Esophagus squamous epithelium (tissue), 4 donors: ENCODE measurements at regions not wholly inside any gene's neighbourhood (a gene's known extent, or its start where the extent isn't known, plus 50 kb on each side); places are given as distances from the start of the nearest gene placed in this dataset.

Source experiments
- POLR2A ChIP-seq, 4 donors: fragments of 450-650 bp; IDR thresholded peaks; one replicate each; pipeline ENCODE4 v1.6.1; 2017; ENCODE audit warnings: antibody characterized with exemption in 4 of 4, mild to moderate bottlenecking in 4 of 4, moderate library complexity in 3 of 4
- TF ChIP-seq, protein P1 (sequence below), 6 experiments: fragments of 450-650 bp in 4 of 6; fragments of 200-600 bp in 2 of 6; sonication (generic) in 2 of 6; IDR thresholded peaks; one replicate each; pipeline ENCODE4 v1.5.1; 2016 to 2019; ENCODE audit warnings: antibody characterized with exemption in 6 of 6, mild to moderate bottlenecking in 4 of 6, moderate library complexity in 4 of 6

GRCh38 chr2:236633775-236634560 lies 64.3 kb downstream of the ACKR3 start:
- no peak for TF ChIP-seq POLR2A (IDR thresholded peaks at IDR 0.05)
- TF ChIP-seq, protein P1, sequence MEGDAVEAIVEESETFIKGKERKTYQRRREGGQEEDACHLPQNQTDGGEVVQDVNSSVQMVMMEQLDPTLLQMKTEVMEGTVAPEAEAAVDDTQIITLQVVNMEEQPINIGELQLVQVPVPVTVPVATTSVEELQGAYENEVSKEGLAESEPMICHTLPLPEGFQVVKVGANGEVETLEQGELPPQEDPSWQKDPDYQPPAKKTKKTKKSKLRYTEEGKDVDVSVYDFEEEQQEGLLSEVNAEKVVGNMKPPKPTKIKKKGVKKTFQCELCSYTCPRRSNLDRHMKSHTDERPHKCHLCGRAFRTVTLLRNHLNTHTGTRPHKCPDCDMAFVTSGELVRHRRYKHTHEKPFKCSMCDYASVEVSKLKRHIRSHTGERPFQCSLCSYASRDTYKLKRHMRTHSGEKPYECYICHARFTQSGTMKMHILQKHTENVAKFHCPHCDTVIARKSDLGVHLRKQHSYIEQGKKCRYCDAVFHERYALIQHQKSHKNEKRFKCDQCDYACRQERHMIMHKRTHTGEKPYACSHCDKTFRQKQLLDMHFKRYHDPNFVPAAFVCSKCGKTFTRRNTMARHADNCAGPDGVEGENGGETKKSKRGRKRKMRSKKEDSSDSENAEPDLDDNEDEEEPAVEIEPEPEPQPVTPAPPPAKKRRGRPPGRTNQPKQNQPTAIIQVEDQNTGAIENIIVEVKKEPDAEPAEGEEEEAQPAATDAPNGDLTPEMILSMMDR (IDR thresholded peaks at IDR 0.05), result no peak
